Psoas muscle (tissue), 7 donors: ENCODE measurements at regions not wholly inside any gene's neighbourhood (a gene's known extent, or its start where the extent isn't known, plus 50 kb on each side); places are given as distances from the start of the nearest gene placed in this dataset.

Experiments
- ATAC-seq, 4 donors: fragments of 200-7000 bp; cut with Tn5 transposase; one replicate each; pipeline ENCODE4 v1.9.1; 2020; ENCODE audit warnings: moderate library complexity in 3 of 4, mild to moderate bottlenecking in 2 of 4
- DNase-seq, 2 donors: peaks; one replicate each; pipeline ENCODE4 v3.0.0-alpha.2; 2020
- H3K27ac ChIP-seq: fragments of 200-600 bp; one replicate; pipeline ENCODE4 v1.8.0; 2022
- H3K27me3 ChIP-seq, 3 donors: fragments of 200-600 bp in 1 of 3; one replicate each; pipeline versions ENCODE4 v1.6.1 to v1.8.0; 2013 to 2022; ENCODE audit warnings: low read length in 2 of 3, mild to moderate bottlenecking in 2 of 3, moderate library complexity in 1 of 3; ENCODE audit not compliant: insufficient read depth in 3 of 3
- H3K36me3 ChIP-seq, 2 donors: fragments of 200-600 bp in 1 of 2; one replicate each; pipeline versions ENCODE4 v1.6.1 to v1.8.0; 2013 to 2022; ENCODE audit warnings: low read depth in 1 of 2, mild to moderate bottlenecking in 1 of 2, moderate library complexity in 1 of 2; ENCODE audit not compliant: insufficient read depth in 1 of 2
- H3K4me1 ChIP-seq: fragments of 200-600 bp; one replicate; pipeline ENCODE4 v1.8.0; 2022
- H3K4me3 ChIP-seq: fragments of 200-600 bp; one replicate; pipeline ENCODE4 v1.8.0; 2022; ENCODE audit warnings: mild to moderate bottlenecking
- H3K9me3 ChIP-seq: fragments of 200-600 bp; one replicate; pipeline ENCODE4 v1.8.0; 2022
- CTCF ChIP-seq: fragments of 200-600 bp; IDR thresholded peaks from one replicate; pipeline ENCODE4 v1.8.0; 2022; ENCODE audit warnings: antibody characterized with exemption
- WGBS, 3 donors: extraction: QIAGEN DNeasy Blood & Tissue Kit; methylation state at CpG; one replicate each; pipeline versions ENCODE4 v1.1.6 to v1.1.7; 2013; 5-methylcytosine and 5-hydroxymethylcytosine counted together
- intact Hi-C, 2 donors: fragments of 100-400 bp; cut with DNase I; formaldehyde crosslinking; loops; one replicate each; pipeline versions ENCODE4 v1.11.0 to v1.14.2; 2022
- donor health status: healthy with polysubstance abuse.
- donor health status: DM: no; HTN: no; CAD: no; lungs with moderate emphysema.
- donor health status: Bipolar disorder and iron deficiency.
- donor health status: healthy.
- donor health status: DM: yes; HTN: yes; CAD: no.
- donor health status: DM: no; HTN: no; CAD: no.
- donor health status: DM: yes; HTN: yes; CAD: no.

- DNase-seq: no peak
Observed at GRCh38 chr20:20933142-20933958, 172.8 kb downstream of the LINC00237 start.

GRCh38 chr20:20932156-20932555 lies 174.0 kb downstream of the LINC00237 start:
- TF ChIP-seq CTCF: no peak
- no peaks in the 10 kb centered on the region for H3K4me1 ChIP-seq
- DNase-seq: no peak
- no peaks in the 10 kb centered on the region for H3K9me3 ChIP-seq
- ATAC-seq: no peak
- no peak overlapping the region for H3K4me3 ChIP-seq
- H3K27me3 ChIP-seq: peaks cover 0 to 8% (median 3%) of the 10 kb centered on the region in 3 donors
- no peak overlapping the region for H3K27ac ChIP-seq
- H3K36me3 ChIP-seq: no peaks in the 10 kb centered on the region
- intact Hi-C loops: no loop called here
- 87 to 91% (median 88%) methylated on average over 5 of the region's 5 CpGs for WGBS, 3 donors

More at GRCh38 chr20:20933142-20933958, 172.8 kb downstream of the LINC00237 start:
- no peaks in the 10 kb centered on the region for H3K36me3 ChIP-seq
- no peaks in the 10 kb centered on the region for H3K9me3 ChIP-seq
- no peak for TF ChIP-seq CTCF
- WGBS, 3 donors: 65 to 76% (median 67%) methylated on average over 19 of the region's 19 CpGs
- no peaks in the 10 kb centered on the region for H3K4me1 ChIP-seq
- no peak overlapping the region for H3K27ac ChIP-seq
- intact Hi-C loops: no loop called here
- no peak overlapping the region for H3K4me3 ChIP-seq
- no peak for ATAC-seq
- H3K27me3 ChIP-seq: peaks cover 0 to 8% (median 3%) of the 10 kb centered on the region in 3 donors

- H3K27me3 ChIP-seq: peaks cover 0 to 8% (median 3%) of the 10 kb centered on the region in 3 donors
- no peak overlapping the region for H3K27ac ChIP-seq
- no peaks in the 10 kb centered on the region for H3K36me3 ChIP-seq
- no peak for TF ChIP-seq CTCF
- no peak for DNase-seq
- H3K9me3 ChIP-seq: no peaks in the 10 kb centered on the region
- no peak overlapping the region for H3K4me3 ChIP-seq
- H3K4me1 ChIP-seq: no peaks in the 10 kb centered on the region
- 84 to 90% (median 89%) methylated on average over 3 of the region's 3 CpGs for WGBS, 3 donors
- intact Hi-C loops: no loop called here
- no peak for ATAC-seq
Observed at GRCh38 chr20:20931632-20932031, 174.5 kb downstream of the LINC00237 start.

GRCh38 chr20:20931024-20931423 lies 175.1 kb downstream of the LINC00237 start:
- no peak for ATAC-seq
- no peak for TF ChIP-seq CTCF
- Histone ChIP-seq H3K9me3 (no peaks in the 10 kb centered on the region), H3K4me3 (no peak overlapping the region), H3K27ac (no peak overlapping the region), H3K4me1 (no peaks in the 10 kb centered on the region), H3K27me3 (peaks cover 0 to 8% (median 3%) of the 10 kb centered on the region in 3 donors), H3K36me3 (no peaks in the 10 kb centered on the region)
- intact Hi-C loops: no loop called here
- no peak for DNase-seq
- 53 to 70% (median 64%) methylated on average over 3 of the region's 3 CpGs for WGBS, 3 donors
